Mesenchymal stem cell (in vitro differentiated cells and primary cell): ENCODE measurements at regions not wholly inside any gene's neighbourhood (a gene's known extent, or its start where the extent isn't known, plus 50 kb on each side); places are given as distances from the start of the nearest gene placed in this dataset.
A peak's percentile ranks its signal among the peaks of the same experiment; 100 is the strongest.

Experiments used
- DNase-seq: peaks from one replicate; pipeline ENCODE4 v3.0.0-alpha.2; 2013
- H2AFZ ChIP-seq: one replicate; pipeline ENCODE4 v1.6.1; 2013; ENCODE audit warnings: low read depth, mild to moderate bottlenecking, control low read depth, inconsistent platforms, low read length, moderate library complexity
- H2AK5ac ChIP-seq: 2 replicates; pipeline ENCODE4 v1.6.1; 2013; ENCODE audit warnings: low read length, moderate library complexity, mild to moderate bottlenecking, inconsistent platforms; ENCODE audit not compliant: severe bottlenecking
- H2BK120ac ChIP-seq: one replicate; pipeline ENCODE4 v1.6.1; 2013; ENCODE audit warnings: low read depth, mild to moderate bottlenecking, inconsistent platforms, low read length, moderate library complexity
- H2BK12ac ChIP-seq, 2 experiments: one replicate each; pipeline ENCODE4 v1.6.1; 2013; ENCODE audit warnings: inconsistent platforms in 2 of 2, low read length in 2 of 2, mild to moderate bottlenecking in 2 of 2, moderate library complexity in 2 of 2, control low read depth in 1 of 2
- H2BK15ac ChIP-seq: one replicate; pipeline ENCODE4 v1.6.1; 2013; ENCODE audit warnings: mild to moderate bottlenecking, low read depth, inconsistent platforms; ENCODE audit not compliant: poor library complexity, severe bottlenecking
- H2BK5ac ChIP-seq: 2 replicates; pipeline ENCODE4 v1.6.1; 2013; ENCODE audit warnings: low read depth, mild to moderate bottlenecking, low read length, control low read depth, inconsistent platforms; ENCODE audit not compliant: poor library complexity, severe bottlenecking
- H3K14ac ChIP-seq, 2 experiments: one replicate each; pipeline ENCODE4 v1.6.1; 2013; ENCODE audit warnings: inconsistent platforms in 2 of 2, low read length in 2 of 2, control low read depth in 1 of 2, mild to moderate bottlenecking in 1 of 2, moderate library complexity in 1 of 2
- H3K18ac ChIP-seq, 2 experiments: one replicate each; pipeline ENCODE4 v1.6.1; 2013; ENCODE audit warnings: inconsistent platforms in 2 of 2, low read length in 2 of 2, control low read depth in 1 of 2, low read depth in 1 of 2, mild to moderate bottlenecking in 1 of 2
- H3K23ac ChIP-seq, 2 experiments: one replicate each; pipeline ENCODE4 v1.6.1; 2013; ENCODE audit warnings: inconsistent platforms in 2 of 2, low read length in 2 of 2, mild to moderate bottlenecking in 2 of 2, moderate library complexity in 2 of 2, control low read depth in 1 of 2
- H3K27ac ChIP-seq: 2 replicates; pipeline ENCODE4 v1.5.1; 2013; ENCODE audit warnings: mild to moderate bottlenecking, moderate library complexity, low read length, control low read depth, inconsistent platforms; ENCODE audit not compliant: poor library complexity, severe bottlenecking
- H3K27me3 ChIP-seq, 2 experiments: 2 replicates each; pipeline versions ENCODE4 v1.6.1 to v1.7.0; 2013; ENCODE audit warnings: low read length in 2 of 2, mild to moderate bottlenecking in 2 of 2, moderate library complexity in 2 of 2, control low read depth in 1 of 2, inconsistent platforms in 1 of 2; ENCODE audit not compliant: control insufficient read depth in 1 of 2, insufficient read depth in 1 of 2
- H3K36me3 ChIP-seq, 2 experiments: 2 replicates each; pipeline versions ENCODE4 v1.6.1 to v1.7.0; 2013; ENCODE audit warnings: low read length in 2 of 2, control low read depth in 1 of 2, inconsistent platforms in 1 of 2, low read depth in 1 of 2, mild to moderate bottlenecking in 1 of 2; ENCODE audit not compliant: insufficient read depth in 2 of 2, control insufficient read depth in 1 of 2
- H3K4ac ChIP-seq, 2 experiments: one replicate each; pipeline ENCODE4 v1.6.1; 2013; ENCODE audit warnings: inconsistent platforms in 2 of 2, low read length in 2 of 2, mild to moderate bottlenecking in 2 of 2, moderate library complexity in 2 of 2, control low read depth in 1 of 2, low read depth in 1 of 2
- H3K4me1 ChIP-seq: 2 replicates; pipeline ENCODE4 v1.6.1; 2013; ENCODE audit warnings: low read depth, low read length, control low read depth; ENCODE audit not compliant: control insufficient read depth, insufficient read depth
- H3K4me2 ChIP-seq: 2 replicates; pipeline ENCODE4 v1.6.1; 2013; ENCODE audit warnings: low read length, mild to moderate bottlenecking, inconsistent platforms; ENCODE audit not compliant: poor library complexity, severe bottlenecking
- H3K4me3 ChIP-seq, 2 experiments: 2 replicates each; pipeline versions ENCODE4 v1.5.1 to v1.7.0; 2013; ENCODE audit warnings: low read length in 2 of 2, mild to moderate bottlenecking in 2 of 2, control low read depth in 1 of 2, low read depth in 1 of 2; ENCODE audit not compliant: insufficient read depth in 1 of 2
- H3K79me1 ChIP-seq: replicated peaks from 2 replicates; pipeline ENCODE4 v1.6.1; 2013; ENCODE audit warnings: mild to moderate bottlenecking, control low read depth, low read length, inconsistent platforms; ENCODE audit not compliant: poor library complexity, severe bottlenecking
- H3K9ac ChIP-seq: 2 replicates; pipeline ENCODE4 v1.7.0; 2013; ENCODE audit warnings: mild to moderate bottlenecking, low read length, moderate library complexity
- H3K9me3 ChIP-seq: 2 replicates; pipeline ENCODE4 v1.7.0; 2013; ENCODE audit warnings: mild to moderate bottlenecking, low read length; ENCODE audit not compliant: control insufficient read depth
- H4K8ac ChIP-seq: one replicate; pipeline ENCODE4 v1.6.1; 2013; ENCODE audit warnings: inconsistent platforms, mild to moderate bottlenecking, low read length, moderate library complexity
- H4K91ac ChIP-seq: one replicate; pipeline ENCODE4 v1.6.1; 2013; ENCODE audit warnings: mild to moderate bottlenecking, low read length, inconsistent platforms
- WGBS: methylation state at CpG from one replicate; pipeline ENCODE4 v1.1.7; 2013; ENCODE audit warnings: mixed read lengths; 5-methylcytosine and 5-hydroxymethylcytosine counted together

DNA sequence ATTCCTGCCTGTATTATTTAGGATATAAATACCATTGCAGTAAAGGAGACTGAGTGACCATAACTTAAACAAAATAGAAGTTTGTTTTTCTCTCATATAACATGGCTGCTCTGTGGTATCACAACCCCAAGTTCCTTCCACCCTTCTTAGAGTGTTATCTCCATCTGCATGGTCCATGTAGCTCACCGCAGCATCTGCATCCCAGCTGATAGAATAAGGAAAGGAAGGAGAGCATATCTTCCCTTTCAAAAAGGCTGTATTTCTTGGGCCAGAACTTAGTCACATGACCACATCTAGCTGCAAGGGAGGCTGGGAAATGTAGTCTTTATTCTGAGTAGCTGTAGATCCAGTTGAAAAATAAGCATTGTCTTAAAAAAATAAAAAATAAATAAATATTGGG lies 184.8 kb upstream of the NUDT4 start:
- Histone ChIP-seq H2BK15ac (no peak overlapping the region), H2BK5ac (no peak overlapping the region), H3K27ac (no peak overlapping the region), H3K23ac (no peak overlapping the region), H2BK120ac (no peak overlapping the region), H3K9me3 (no peaks in the 10 kb centered on the region), H3K14ac (no peak overlapping the region), H2AK5ac (no peak overlapping the region), H3K79me1 (no peaks in the 10 kb centered on the region), H3K9ac (no peak overlapping the region), H3K36me3 (no peaks in the 10 kb centered on the region), H3K4ac (no peak overlapping the region), H2BK12ac (no peak overlapping the region), H3K4me3 (no peak overlapping the region), H4K91ac (no peak overlapping the region), H3K27me3 (no peaks in the 10 kb centered on the region), H4K8ac (no peak overlapping the region), H2AFZ (no peak overlapping the region), H3K18ac (no peak overlapping the region), H3K4me1 (peaks cover 1% of the 10 kb centered on the region), H3K4me2 (no peak overlapping the region)
- no CpG with 5 or more reads among the region's 1 CpG for WGBS
- no peak for DNase-seq

DNA sequence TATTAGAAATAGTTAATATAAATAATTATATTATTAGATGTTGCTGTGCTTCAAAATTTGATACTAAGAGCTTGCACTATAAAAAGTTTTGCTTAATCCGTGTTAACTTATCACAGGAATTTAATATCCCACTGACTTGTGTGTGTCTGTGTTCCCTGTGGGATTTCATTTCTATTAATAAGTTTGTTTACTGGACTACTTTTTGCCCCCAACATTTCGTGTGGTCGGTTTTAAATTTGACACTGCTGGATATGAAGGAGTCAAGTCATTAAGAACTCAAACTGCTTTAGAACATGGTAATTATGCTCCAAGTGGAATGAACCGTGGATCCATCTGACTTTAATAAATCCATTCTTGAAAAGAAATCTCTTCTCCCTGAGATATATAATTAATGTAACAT lies 182.2 kb upstream of the NUDT4 start:
- no peak overlapping the region for H3K4me3 ChIP-seq
- no peak overlapping the region for H2BK15ac ChIP-seq
- no peak overlapping the region for H2BK5ac ChIP-seq
- H3K9me3 ChIP-seq: no peaks in the 10 kb centered on the region
- 100% methylated on average over 1 of the region's 4 CpGs for WGBS
- H2BK120ac ChIP-seq: no peak overlapping the region
- peaks cover 5% of the 10 kb centered on the region for H3K4me1 ChIP-seq
- H3K27me3 ChIP-seq: no peaks in the 10 kb centered on the region
- H3K4me2 ChIP-seq: no peak overlapping the region
- no peak overlapping the region for H3K4ac ChIP-seq
- no peaks in the 10 kb centered on the region for H3K36me3 ChIP-seq
- H3K23ac ChIP-seq: no peak overlapping the region
- no peak overlapping the region for H2BK12ac ChIP-seq
- no peaks in the 10 kb centered on the region for H3K79me1 ChIP-seq
- H2AFZ ChIP-seq: no peak overlapping the region
- no peak overlapping the region for H3K18ac ChIP-seq
- H3K27ac ChIP-seq: no peak overlapping the region
- no peak overlapping the region for H4K8ac ChIP-seq
- no peak overlapping the region for H2AK5ac ChIP-seq
- H3K14ac ChIP-seq: no peak overlapping the region
- no peak overlapping the region for H4K91ac ChIP-seq
- H3K9ac ChIP-seq: no peak overlapping the region
- DNase-seq: no peak

DNA sequence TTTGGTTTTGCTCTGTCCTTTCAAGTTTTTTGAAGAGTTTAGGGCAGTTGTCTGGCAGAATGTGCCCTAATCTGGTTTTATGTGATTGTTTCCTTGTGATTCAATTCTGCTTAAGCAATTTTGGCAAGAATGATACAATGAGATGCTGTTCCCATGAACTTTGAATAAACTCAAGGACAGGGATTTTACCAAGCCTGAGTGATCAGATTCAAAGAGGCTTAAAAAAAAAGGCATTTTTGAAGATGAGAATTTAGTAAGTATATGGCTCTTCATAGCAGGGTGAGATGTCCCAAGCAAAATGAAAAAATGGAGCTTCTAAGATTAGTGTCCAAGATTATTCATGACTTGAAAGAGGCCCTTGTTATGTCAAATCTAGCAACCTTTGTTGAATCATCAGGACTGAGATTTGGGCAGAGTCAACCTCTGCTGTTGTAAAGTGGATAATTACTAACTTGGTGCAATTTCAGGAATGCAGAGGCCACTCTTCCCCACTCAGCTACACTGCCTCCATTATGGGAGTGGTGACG lies 180.6 kb upstream of the NUDT4 start:
- Histone ChIP-seq H3K79me1 (no peaks in the 10 kb centered on the region), H3K18ac (no peak overlapping the region), H2AK5ac (no peak overlapping the region), H3K4me3 (no peak overlapping the region), H2AFZ (no peak overlapping the region), H3K36me3 (no peaks in the 10 kb centered on the region), H3K4me1 (peaks cover 5% of the 10 kb centered on the region), H3K27ac (peak overlapping the region; percentile 19), H4K8ac (no peak overlapping the region), H3K23ac (no peak overlapping the region), H3K9me3 (no peaks in the 10 kb centered on the region), H3K4ac (peak overlapping the region in 1 of 2 experiments; percentile 33), H2BK15ac (no peak overlapping the region), H4K91ac (no peak overlapping the region), H2BK5ac (no peak overlapping the region), H3K4me2 (no peak overlapping the region), H3K9ac (no peak overlapping the region), H3K14ac (no peak overlapping the region), H3K27me3 (no peaks in the 10 kb centered on the region), H2BK12ac (no peak overlapping the region), H2BK120ac (no peak overlapping the region)
- no peak for DNase-seq
- WGBS: no CpG with 5 or more reads among the region's 1 CpG

- H3K14ac ChIP-seq: peak overlapping the region in 1 of 2 experiments; percentile 32
- no peaks in the 10 kb centered on the region for H3K36me3 ChIP-seq
- H2BK15ac ChIP-seq: no peak overlapping the region
- H3K4me2 ChIP-seq: no peak overlapping the region
- H3K9me3 ChIP-seq: no peaks in the 10 kb centered on the region
- H3K4me1 ChIP-seq: peaks cover 5% of the 10 kb centered on the region
- peak overlapping the region in 1 of 2 experiments; percentile 40 for H2BK12ac ChIP-seq
- H3K79me1 ChIP-seq: no peaks in the 10 kb centered on the region
- H2BK120ac ChIP-seq: no peak overlapping the region
- H3K23ac ChIP-seq: no peak overlapping the region
- 33% methylated on average over 3 of the region's 4 CpGs for WGBS
- peak; percentile 69 for DNase-seq
- H3K27me3 ChIP-seq: no peaks in the 10 kb centered on the region
- peak overlapping the region in 1 of 2 experiments; percentile 3 for H3K4me3 ChIP-seq
- H2AFZ ChIP-seq: no peak overlapping the region
- H3K9ac ChIP-seq: no peak overlapping the region
- H2BK5ac ChIP-seq: no peak overlapping the region
- peak overlapping the region; percentile 24 for H2AK5ac ChIP-seq
- H3K27ac ChIP-seq: peak overlapping the region; percentile 70
- H3K4ac ChIP-seq: no peak overlapping the region
- no peak overlapping the region for H4K8ac ChIP-seq
- H4K91ac ChIP-seq: no peak overlapping the region
- peak overlapping the region in 1 of 2 experiments; percentile 6 for H3K18ac ChIP-seq
Measured at GRCh38 chr12:93198086-93198485, 179.6 kb upstream of the NUDT4 start.
